HG03378 (cell line): ENCODE measurements at regions not wholly inside any gene's neighbourhood (a gene's known extent, or its start where the extent isn't known, plus 50 kb on each side); places are given as distances from the start of the nearest gene placed in this dataset.

Experiments used
- ATAC-seq: cut with Tn5 transposase; IDR thresholded peaks from one replicate; pipeline ENCODE4 v1.9.1; 2021; ENCODE audit warnings: mild to moderate bottlenecking, moderate library complexity; ENCODE audit not compliant: unreplicated experiment

DNA sequence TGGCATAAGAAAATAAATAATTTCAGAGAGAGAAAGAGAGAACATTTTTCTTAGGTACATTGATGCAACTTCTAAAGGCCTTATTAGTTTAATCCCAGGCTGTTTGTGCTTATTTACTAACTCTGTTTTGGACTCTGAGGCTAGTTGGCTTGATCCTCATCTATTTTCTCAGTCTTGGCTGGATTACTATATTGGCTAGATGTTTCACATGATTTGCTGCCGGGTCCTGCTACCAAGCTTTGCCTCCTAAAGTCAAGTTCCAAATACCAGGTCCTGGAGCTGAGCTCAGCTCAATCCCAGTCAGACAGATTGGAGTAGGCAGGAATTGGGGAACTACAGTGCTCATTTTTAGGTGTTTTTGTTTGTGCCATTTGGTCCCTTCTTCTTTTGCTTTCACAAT, 340.8 kb downstream of the BCAT1 start:
- ATAC-seq = no peak

DNA sequence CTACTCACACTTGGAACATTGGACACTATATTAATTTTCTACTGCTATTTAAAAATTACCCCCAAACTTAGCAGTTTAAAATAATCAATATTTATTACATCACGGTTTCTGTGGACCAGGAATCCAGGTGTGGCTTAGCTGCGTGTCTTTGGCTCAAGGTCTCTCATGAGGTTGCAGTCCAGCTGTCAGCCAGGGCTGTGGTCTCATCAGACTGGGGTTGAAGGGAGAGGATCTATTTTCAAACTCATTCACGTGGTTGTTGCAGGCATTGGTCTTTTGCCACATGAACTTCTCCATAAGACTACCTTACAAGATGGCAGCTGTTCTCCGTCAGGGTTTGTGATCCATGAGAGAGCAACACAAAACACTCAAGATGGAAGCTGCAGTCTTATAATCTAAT, 343.0 kb downstream of the BCAT1 start:
- no peak for ATAC-seq

DNA sequence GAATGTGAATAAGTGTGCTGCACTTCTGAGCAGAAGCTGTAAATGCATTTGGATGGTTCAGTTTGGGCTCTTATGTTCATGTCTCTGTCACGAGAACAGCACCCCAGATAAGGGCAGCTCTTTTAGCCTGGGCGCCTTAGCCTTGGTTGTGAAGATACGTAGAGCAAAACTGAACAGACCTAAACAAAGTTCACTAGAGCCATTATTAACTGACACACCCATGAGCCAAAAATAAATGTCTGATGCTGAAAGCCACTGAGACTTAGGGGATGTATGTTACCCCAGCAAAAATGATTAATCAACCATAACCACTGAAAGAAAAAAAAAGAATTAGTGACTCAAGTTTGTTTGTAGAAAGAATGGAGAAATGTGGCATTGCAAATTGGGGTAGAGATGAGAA, 343.4 kb downstream of the BCAT1 start:
- no peak for ATAC-seq

DNA sequence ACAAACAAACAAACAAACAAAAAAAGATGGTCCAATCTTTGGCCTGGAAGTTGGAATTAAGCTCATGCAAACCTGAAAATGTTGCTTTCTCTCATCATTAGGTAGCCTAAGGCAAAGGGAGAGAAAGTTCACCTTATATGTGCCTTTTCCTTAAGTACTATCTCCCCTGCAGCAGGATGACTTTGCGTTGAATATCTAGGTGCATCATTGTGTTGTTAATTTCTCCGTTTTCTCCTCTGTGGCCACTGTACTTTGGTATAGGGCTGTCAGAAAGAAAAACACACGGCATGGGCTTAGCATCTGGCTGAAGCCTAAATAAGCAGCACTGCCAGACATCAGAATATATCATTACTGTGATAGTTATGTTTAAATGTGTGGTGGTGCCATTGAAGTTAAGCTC, 345.5 kb downstream of the BCAT1 start:
- no peak for ATAC-seq

DNA sequence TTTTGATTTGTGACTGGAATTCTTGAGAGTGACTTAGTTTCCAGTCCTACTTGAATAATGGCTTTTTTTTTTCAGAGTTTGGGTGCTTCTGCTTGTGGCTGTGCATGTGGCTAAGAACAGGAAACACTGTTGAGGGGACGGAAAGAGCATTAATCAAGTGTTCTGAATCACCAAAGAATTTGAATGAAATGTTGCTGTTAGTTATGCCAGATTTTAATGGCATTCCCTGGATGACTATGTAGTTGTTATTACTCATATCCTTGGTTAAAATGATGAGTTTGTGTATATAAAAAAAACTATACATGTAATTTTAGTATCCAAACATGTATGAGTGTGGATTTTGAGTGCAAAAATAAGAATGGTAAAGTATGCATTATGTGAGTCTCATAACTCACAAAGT, 347.9 kb downstream of the BCAT1 start:
- no peak for ATAC-seq

DNA sequence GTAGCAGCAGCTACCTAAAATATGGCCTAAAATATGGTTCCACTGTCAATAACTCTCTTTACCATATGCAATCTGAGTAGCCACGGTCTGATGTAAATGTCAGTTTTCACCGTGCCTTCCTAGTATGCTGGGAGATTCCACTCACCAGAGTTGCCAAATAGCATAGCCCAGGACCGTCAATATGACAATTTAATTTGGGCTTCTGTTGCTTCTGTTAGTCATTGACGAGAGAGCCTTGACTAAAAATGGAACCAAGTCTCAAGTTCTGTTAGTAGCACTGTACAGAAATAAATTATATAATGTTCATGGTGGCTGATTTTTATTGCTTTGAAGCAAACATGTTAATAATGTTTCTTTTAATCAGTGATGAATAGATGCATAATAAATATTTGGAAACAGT, 348.4 kb downstream of the BCAT1 start:
- no peak for ATAC-seq

DNA sequence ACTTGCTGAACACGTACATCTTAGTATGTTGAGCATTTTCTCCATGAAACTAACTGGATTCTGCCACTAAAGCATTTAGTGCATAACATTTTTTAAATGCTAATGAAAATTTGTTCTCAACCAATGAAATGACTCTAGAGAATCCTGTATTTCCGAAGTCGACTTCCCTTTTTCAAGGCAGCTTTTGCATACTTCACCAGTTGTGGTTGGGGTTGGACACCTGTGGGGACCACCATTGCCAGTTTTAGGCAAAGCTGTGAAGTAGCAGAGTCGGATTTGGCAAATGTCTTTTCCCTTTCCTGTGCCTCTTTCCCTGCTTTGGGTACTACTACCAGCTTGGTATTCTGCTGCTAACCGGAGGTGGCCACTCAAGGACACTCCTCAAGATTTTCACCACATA, 349.2 kb downstream of the BCAT1 start:
- ATAC-seq = no peak

DNA sequence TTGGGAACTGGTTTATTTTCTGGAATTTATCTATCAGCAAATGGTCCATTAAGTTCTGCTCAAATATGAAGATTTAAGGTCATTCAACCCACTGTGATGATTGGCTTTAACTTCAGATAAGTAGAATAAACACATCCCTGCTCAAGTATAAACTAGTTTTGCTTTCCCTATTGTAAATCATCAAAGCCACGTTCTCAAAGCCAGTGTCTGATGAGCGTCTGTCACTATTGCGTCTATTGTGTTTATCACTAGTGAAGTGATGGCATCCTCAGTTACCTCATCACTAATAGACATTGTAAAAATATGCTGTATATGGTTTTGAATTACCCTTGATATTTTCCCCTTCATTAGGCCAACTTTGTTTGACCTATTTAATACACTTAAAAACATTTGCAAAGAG, 351.3 kb downstream of the BCAT1 start:
- ATAC-seq = no peak

DNA sequence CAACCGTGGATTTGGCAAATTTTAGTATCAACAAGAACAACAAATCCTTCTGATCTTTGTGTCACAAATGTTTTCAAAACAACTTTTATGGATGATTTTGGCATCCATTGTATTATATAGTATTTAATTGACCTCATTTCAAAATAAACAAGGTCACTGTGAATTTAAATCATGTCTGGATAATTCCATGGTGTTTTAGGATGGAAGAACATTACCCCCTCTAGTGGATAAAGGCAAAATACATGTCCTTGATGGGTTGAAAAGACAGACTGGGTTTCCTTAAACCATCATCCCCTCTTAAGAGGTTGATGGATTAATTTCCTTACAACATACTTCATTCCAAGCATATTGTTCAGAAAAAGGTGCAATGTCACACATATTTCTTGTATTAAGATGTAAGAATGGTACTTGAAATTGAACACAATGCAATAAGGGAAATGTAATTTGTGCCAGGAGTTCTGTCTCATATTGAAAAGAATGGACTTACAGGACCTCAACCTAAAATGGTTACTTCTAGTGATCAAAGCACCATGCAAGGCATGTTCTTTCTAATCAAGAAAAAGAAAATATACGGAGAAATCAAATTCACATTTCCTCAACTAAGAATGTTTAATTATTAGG, 352.0 kb downstream of the BCAT1 start:
- ATAC-seq = no peak

DNA sequence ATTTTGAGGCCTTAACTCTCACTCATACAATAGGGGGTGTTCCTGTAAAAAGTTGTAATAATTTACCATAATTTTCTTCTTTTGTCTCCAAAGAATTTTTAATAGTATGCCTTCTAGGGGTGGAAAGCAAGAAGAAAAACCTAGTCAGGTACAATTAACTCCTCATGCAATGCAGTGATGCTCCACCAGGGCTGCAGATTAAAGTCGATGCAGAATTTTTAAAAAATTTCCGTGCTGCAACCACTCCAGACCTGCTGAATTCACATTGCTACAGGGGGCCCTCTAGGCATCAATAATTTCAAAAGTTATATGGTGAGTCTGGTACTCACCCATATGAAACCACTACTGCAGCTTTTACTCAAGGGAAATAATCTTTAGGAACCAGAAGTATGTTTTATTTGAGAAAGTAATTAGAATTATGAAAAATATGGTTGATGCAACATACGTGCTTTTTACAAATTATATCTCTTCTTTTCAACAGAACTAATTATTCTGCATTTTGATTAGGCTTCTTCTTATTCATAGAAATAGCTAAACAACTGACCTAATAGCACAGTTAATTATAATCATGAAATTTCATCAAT, 353.2 kb downstream of the BCAT1 start:
- no peak for ATAC-seq

DNA sequence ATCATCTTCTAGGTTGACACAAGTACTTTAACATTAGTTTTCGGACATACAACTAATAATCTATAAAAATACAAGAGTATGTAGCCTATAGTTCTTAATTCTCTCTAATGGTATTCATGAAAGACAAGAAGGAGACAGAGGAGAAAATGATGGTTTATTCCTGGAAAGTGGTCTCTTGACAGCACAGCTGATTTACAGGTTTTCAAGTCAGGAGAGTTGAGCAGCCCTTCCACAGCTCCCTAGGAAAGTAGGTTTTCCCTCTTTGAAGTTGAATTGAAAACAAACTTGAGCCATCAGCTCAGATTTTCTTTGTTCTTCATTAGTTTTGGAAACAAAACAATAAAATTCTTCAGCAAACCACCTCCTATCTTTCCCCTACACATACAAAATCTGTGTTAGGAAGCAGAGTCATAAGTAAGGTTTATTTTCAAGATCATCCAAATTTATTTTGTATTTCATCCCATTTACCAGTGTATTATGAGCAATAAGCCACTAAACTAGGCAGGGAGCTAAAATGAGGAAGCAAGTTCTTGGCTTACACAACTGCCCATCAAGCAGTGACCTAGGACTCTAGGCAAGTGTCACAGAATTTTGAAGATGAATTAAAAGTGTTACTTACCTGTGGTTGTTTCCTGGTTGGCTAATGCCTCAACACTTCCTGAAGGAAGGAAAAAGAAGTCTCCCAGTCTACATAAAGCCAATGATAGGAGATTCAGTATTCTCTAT, 357.0 kb downstream of the BCAT1 start:
- ATAC-seq = no peak

DNA sequence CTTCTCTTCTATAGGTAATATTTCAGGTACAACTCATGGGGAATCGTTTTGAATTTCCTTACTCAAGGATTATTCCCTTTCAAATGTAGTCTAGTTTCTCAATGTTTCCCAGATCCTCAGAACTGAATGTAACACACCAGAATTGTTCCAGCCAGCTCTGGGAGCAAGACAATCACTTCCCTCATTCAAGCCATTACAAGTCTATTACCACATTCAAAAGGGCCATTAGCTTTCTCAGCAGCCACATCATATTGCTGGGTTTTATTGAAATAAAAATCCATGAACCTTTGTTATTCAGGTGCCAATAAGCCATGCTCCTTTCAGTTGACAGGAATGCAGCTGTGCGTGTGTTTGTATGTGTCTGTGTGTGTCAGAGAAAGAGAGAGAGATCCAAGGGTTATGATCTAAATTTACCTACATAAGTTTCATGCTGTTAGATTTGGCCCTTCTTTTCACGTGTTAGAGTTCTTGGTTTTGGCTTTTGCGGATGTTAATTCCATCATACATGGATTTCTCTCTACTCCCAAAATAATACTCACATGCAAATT, 357.7 kb downstream of the BCAT1 start:
- ATAC-seq = no peak

DNA sequence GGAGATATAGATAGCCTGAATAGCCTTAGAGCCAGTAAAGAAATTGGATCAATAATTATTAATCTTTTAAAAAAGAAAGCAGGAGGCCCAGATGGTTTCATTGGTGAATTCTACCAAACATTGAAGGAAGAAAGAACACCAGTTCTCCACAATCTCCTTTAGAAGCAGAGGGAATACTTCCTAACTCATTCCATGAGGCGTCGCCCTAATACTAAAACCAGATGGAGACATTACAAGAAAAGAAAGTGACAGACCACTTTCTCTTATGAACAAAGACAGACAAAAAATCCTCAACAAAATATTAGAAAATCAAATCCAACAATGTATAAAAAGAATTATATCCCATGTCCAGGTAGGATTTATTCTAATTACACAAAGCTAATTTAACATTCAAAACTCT, 362.6 kb downstream of the BCAT1 start:
- ATAC-seq = no peak

DNA sequence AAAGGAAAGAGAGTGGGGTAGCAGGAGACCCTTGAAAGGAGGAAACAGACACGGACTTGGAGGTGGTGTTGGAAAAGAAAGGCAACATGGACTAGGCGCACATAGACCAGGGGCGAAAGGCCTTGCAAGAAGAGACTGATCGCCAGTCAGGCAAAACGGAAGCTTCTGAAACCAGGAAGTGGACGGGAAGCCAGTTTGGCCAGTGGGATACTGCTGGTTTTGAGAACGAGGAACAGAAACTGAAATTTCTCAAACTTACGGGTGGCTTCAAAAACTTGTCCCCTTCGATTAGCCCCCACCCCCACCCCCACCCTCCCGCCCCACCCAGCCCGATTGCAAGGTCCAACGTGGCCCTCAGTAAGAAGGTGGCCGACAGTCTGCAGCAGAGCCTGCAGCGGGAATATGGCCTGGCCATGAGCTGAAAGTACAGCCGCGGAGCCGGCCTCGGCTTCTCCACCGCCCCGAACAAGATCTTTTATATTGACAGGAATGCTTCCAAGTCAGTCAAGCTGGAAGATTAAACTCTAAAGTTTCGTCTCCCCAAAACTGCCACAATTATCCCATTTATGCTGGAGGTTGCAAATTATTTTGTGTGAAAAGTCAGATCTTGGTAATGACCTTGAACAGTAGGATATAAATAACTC, 364.7 kb downstream of the BCAT1 start:
- ATAC-seq = no peak

DNA sequence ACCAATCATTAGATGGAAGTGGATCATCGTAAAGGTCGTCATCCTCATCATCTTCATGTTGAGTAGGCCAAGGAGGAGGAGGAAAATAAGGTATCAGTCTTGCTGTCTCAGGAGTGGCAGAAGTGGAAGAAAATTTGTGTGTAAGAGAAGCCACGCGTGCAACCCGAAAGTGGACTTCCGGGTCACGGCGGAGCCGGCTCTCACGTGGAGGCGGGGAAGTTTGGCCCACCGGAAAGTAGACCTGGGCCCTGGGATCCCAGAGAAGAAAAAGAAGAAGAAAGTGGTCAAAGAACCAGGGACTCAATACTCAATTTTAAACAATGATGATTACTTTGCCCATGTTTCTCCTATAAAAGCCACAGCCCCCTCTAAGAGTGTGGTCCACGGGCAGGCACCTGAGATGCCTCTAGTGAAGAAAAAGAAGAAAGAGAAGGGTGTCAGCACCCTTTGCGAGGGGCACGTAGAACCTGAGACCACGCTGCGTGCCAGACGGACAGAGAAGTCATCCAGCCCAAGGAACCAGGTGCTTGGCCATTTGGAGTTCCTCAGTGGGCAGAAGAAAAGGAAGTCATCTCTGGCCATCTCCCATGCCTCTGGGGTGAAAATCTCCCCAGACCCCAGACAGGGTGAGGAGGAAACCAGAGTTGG, 365.8 kb downstream of the BCAT1 start:
- no peak for ATAC-seq

DNA sequence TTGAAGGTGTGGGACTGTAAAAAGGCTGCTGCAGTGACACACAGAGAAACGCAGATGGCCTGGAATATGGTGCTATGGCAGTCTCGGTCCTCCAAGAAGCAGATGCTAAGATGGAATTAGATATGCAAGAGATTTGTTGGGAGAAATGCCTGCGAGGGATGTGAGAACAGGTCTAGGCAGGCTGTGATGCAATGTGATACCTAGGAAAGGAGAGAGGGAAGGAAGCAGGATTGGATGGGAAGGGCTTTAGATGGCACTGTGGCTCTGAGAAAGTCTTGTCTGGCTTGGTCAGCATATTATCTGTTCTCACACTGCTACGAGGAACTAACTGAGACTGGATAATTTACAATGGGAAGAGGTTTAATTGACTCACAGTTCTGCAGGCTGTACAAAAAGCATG, 374.4 kb downstream of the BCAT1 start:
- ATAC-seq = no peak

DNA sequence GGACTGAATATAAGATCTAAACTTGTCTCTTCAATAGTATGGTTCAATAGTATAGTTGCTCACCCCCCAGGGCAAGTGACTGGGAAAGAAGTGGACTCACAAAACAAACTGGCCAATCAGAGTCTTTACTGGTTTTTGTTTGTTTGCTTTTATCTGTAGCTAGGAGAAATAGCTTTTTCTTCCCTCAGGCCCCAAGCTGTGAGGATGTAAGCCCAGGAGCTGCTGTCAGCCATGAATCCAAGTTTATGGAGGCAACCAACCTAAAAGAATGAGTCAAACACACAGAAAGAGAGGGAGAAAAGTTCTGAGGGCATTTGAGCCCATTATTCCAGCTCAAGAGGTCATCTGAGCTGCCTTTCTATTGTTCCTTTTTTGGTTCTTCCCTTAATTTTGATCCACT, 375.3 kb downstream of the BCAT1 start:
- no peak for ATAC-seq

DNA sequence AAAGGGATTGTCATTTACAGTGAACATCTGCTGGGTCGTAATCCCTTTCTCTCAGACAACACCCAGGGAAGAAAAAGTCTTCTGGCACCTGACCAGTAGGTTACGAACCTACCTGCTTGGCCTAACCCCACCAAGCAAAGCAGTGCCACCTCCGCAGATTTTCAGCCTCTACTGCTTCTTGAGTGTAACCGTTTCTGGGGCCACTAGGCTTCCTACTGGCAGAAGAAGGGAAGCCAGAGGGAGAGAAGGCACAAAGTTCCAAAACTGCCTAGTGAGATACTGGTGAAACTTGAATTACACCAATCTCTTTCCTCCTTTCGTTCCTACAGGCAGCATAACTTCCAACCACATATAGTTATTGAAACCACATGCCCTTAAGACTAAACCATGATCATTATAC, 383.6 kb downstream of the BCAT1 start:
- no peak for ATAC-seq

DNA sequence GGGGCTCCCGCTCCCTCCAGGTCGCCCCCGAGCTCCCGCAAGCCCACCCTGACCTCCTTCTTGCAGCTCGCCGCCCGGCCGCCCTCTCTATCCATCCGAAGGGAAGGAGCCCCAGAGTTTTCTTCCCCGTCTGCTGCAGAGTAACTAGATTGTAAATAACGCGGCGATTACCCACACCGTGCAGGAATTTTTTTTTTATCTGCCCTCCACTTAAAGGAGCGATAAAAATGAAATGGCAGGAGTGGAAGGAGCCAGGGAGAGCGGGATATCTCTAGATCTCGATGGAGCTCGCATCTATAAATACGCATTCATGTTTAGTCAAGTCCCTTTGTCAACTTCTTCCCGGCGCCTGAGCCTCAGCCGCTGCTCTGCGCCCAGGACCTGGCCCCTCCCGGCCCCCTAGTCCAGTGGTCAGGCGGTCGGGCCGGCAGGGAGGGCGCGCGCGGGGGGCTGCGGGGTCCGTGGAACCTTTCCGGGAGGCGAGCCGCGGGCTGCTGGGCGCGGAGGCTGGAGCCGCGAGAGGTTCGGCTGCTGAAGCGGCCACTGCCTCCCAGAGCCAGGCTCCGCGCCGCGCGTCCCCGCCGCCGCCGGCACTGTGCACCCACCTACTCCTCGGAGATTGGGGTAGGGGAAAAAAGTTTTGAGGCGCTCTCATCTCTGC, 386.0 kb downstream of the BCAT1 start:
- ATAC-seq = no peak

DNA sequence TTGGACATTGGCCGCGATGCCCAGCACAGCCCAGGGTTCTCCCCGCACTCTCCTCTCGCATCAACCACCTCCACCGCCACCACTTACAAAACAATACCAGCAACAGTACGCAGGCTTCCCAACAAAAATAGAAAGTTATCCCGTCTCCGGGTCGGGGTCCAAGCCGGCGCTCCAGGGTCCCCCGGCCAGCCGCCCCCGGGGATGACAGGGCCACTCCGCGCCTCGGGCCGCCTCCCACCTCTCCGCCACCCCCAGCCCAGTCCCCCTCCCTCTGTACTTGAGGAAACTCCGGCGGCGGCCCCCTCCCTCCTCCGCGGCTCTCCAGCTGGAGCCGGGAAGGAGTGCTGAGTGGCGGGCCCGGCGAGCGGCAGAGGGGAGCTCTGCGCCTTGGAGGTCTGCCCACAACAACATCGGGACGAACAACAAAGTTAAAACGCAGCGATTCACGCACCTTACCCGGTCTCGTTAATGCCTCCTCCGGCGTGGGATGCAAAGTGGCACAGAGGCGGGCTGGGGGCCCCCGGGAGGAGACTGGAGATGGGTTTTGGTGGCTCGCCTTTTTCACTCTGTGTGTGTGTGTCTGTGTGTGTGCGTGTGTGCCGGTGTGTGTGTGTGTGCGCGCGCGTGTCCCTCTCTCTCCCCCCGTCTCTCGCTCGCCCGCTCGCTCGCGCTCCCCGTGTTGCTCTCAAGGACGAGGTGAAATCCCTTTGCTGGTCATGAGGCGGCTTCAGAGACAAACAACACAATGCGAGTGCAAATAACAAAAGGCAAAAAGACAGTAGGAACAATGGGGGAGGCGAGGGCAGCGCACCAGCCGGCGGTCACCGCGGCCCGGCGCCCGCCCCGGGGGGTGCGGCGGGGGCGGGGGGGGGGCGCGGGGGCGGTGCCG, 386.8 kb downstream of the BCAT1 start:
- ATAC-seq = no peak
